H1 (cell line): ENCODE measurements at regions not wholly inside any gene's neighbourhood (a gene's known extent, or its start where the extent isn't known, plus 50 kb on each side); places are given as distances from the start of the nearest gene placed in this dataset.

Experiments used
- CTCF ChIA-PET: fragments of 300-600 bp; sonication (Branson Sonifier 250); formaldehyde crosslinking; loops from one replicate; lab custom pipeline; 2021; ENCODE audit not compliant: partially characterized antibody; lab: Charles Lee
- POLR2A ChIA-PET: fragments of 300-600 bp; sonication (Branson Sonifier 250); formaldehyde crosslinking; loops from one replicate; lab custom pipeline; 2021; ENCODE audit warnings: inconsistent platforms; ENCODE audit not compliant: partially characterized antibody; lab: Charles Lee
- DNase-seq, 2 experiments: peaks; one replicate each; pipeline versions ENCODE4 v3.0.0 to v3.0.0-alpha.2; 2010 to 2022; ENCODE audit warnings: low spot score in 2 of 2, low read depth in 1 of 2, mixed read lengths in 1 of 2
- FAIRE-seq: peaks from 2 replicates; lab custom pipeline; 2011; peaks lifted over from hg19 to GRCh38; lab: Jason Lieb, UNC
- H2AFZ ChIP-seq: 2 replicates; pipeline ENCODE4 v1.8.1; 2012; ENCODE audit warnings: low read length, inconsistent platforms
- H2AK5ac ChIP-seq: 2 replicates; pipeline ENCODE4 v1.6.1; 2013; ENCODE audit warnings: low read depth, low read length
- H2BK120ac ChIP-seq: replicated peaks from 2 replicates; pipeline ENCODE3; 2013; ENCODE audit warnings: low read depth, low read length, inconsistent platforms
- H2BK12ac ChIP-seq: 2 replicates; pipeline ENCODE4 v1.6.1; 2013; ENCODE audit warnings: low read depth, low read length
- H2BK15ac ChIP-seq: 2 replicates; pipeline ENCODE4 v1.6.1; 2013; ENCODE audit warnings: low read length
- H2BK20ac ChIP-seq: 2 replicates; pipeline ENCODE4 v1.6.1; 2013; ENCODE audit warnings: low read length
- H2BK5ac ChIP-seq: 2 replicates; pipeline ENCODE4 v1.6.1; 2013; ENCODE audit warnings: low read depth, low read length
- H3K14ac ChIP-seq: 2 replicates; pipeline ENCODE4 v1.6.1; 2013; ENCODE audit warnings: inconsistent platforms; ENCODE audit not compliant: insufficient read length
- H3K18ac ChIP-seq: 2 replicates; pipeline ENCODE4 v1.6.1; 2013; ENCODE audit warnings: low read length; ENCODE audit errors: extremely low read depth
- H3K23ac ChIP-seq: 2 replicates; pipeline ENCODE4 v1.6.1; 2013; ENCODE audit warnings: inconsistent platforms; ENCODE audit not compliant: insufficient read length
- H3K23me2 ChIP-seq: 2 replicates; pipeline ENCODE4 v1.6.1; 2013; ENCODE audit warnings: low read depth, low read length
- H3K27ac ChIP-seq: 2 replicates; pipeline ENCODE4 v1.6.1; 2011; ENCODE audit warnings: low read depth, low read length, inconsistent platforms
- H3K27me3 ChIP-seq, 4 experiments: replicated peaks in 1 of 4; 1 replicate in 1 of 4; 2 replicates in 3 of 4; pipeline versions ENCODE4 v1.6.1 to v1.8.1; 2011 to 2013; ENCODE audit warnings: low read length in 3 of 4, mild to moderate bottlenecking in 3 of 4, inconsistent platforms in 2 of 4, mixed read lengths in 2 of 4, moderate library complexity in 1 of 4; ENCODE audit not compliant: control insufficient read depth in 3 of 4, insufficient read depth in 3 of 4; ENCODE audit errors: extremely low read depth in 1 of 4
- H3K36me3 ChIP-seq, 4 experiments: 2 replicates each; pipeline versions ENCODE4 v1.6.1 to v1.8.1; 2011 to 2013; ENCODE audit warnings: mild to moderate bottlenecking in 4 of 4, low read length in 3 of 4, moderate library complexity in 2 of 4, control low read depth in 1 of 4, inconsistent platforms in 1 of 4; ENCODE audit not compliant: insufficient read depth in 4 of 4, control insufficient read depth in 2 of 4
- H3K4ac ChIP-seq: replicated peaks from 2 replicates; pipeline ENCODE3; 2013; ENCODE audit warnings: low read length, low read depth, mixed read lengths, inconsistent platforms; ENCODE audit not compliant: insufficient read length
- H3K4me1 ChIP-seq, 4 experiments: replicated peaks in 1 of 4; 1 replicate in 1 of 4; 2 replicates in 3 of 4; pipeline versions ENCODE4 v1.6.1 to v1.8.1; 2011 to 2013; ENCODE audit warnings: low read length in 3 of 4, inconsistent platforms in 2 of 4, mixed read lengths in 1 of 4; ENCODE audit not compliant: insufficient read depth in 4 of 4, control insufficient read depth in 3 of 4
- H3K4me2 ChIP-seq, 2 experiments: 2 replicates each; pipeline versions ENCODE4 v1.6.1 to v1.8.1; 2011 to 2013; ENCODE audit warnings: low read depth in 2 of 2, low read length in 2 of 2, control low read depth in 1 of 2, inconsistent platforms in 1 of 2, mild to moderate bottlenecking in 1 of 2; ENCODE audit not compliant: insufficient read depth in 1 of 2
- H3K4me3 ChIP-seq, 4 experiments: fragments of 200-600, 300-600 bp in 1 of 4; sonication (generic), shearing (Covaris generic), sonication (Bioruptor Twin) in 1 of 4; 2 replicates each; pipeline versions ENCODE4 v1.5.1 to v1.8.1; 2011 to 2016; ENCODE audit warnings: low read length in 4 of 4, low read depth in 3 of 4, control low read depth in 2 of 4, inconsistent platforms in 2 of 4, mild to moderate bottlenecking in 2 of 4, mixed read lengths in 1 of 4, moderate library complexity in 1 of 4; ENCODE audit not compliant: insufficient read depth in 2 of 4; ENCODE audit errors: extremely low read depth in 1 of 4
- H3K56ac ChIP-seq: replicated peaks from 2 replicates; pipeline ENCODE3; 2013; ENCODE audit warnings: low read depth, mild to moderate bottlenecking, mixed read lengths, low read length, inconsistent platforms; ENCODE audit not compliant: insufficient read length
- H3K79me1 ChIP-seq: 2 replicates; pipeline ENCODE4 v1.6.1; 2013; ENCODE audit warnings: low read depth, low read length, control low read depth
- H3K79me2 ChIP-seq, 2 experiments: 2 replicates each; pipeline versions ENCODE4 v1.6.1 to v1.8.1; 2012 to 2013; ENCODE audit warnings: low read length in 2 of 2, mild to moderate bottlenecking in 2 of 2, inconsistent platforms in 1 of 2; ENCODE audit not compliant: insufficient read depth in 2 of 2, control insufficient read depth in 1 of 2
- H3K9ac ChIP-seq, 4 experiments: replicated peaks in 1 of 4; 1 replicate in 1 of 4; 2 replicates in 3 of 4; pipeline versions ENCODE4 v1.6.1 to v1.8.1; 2011 to 2013; ENCODE audit warnings: low read depth in 3 of 4, low read length in 3 of 4, control low read depth in 2 of 4, mild to moderate bottlenecking in 2 of 4, moderate library complexity in 2 of 4, inconsistent platforms in 1 of 4; ENCODE audit errors: extremely low read depth in 1 of 4
- H3K9me3 ChIP-seq, 2 experiments: 2 replicates each; pipeline versions ENCODE4 v1.6.1 to v1.8.1; 2012 to 2013; ENCODE audit warnings: mild to moderate bottlenecking in 2 of 2, moderate library complexity in 2 of 2, control low read depth in 1 of 2, inconsistent platforms in 1 of 2, low read depth in 1 of 2, low read length in 1 of 2, mixed read lengths in 1 of 2; ENCODE audit not compliant: insufficient read depth in 2 of 2
- H4K20me1 ChIP-seq, 2 experiments: replicated peaks in 1 of 2; 2 replicates each; pipeline versions ENCODE3 to v1.8.1; 2011 to 2013; ENCODE audit warnings: inconsistent platforms in 2 of 2, low read length in 2 of 2, mild to moderate bottlenecking in 1 of 2; ENCODE audit not compliant: insufficient read depth in 2 of 2, control insufficient read depth in 1 of 2
- H4K5ac ChIP-seq: 2 replicates; pipeline ENCODE4 v1.6.1; 2013; ENCODE audit warnings: low read length, low read depth, mixed read lengths, inconsistent platforms; ENCODE audit not compliant: insufficient read length
- H4K8ac ChIP-seq: 2 replicates; pipeline ENCODE4 v1.8.0; 2013; ENCODE audit warnings: mild to moderate bottlenecking, moderate library complexity, low read length, inconsistent platforms; ENCODE audit not compliant: insufficient read depth; ENCODE audit errors: extremely low read depth
- H4K91ac ChIP-seq: replicated peaks from 2 replicates; pipeline ENCODE3; 2013; ENCODE audit warnings: low read length, mixed read lengths, inconsistent platforms; ENCODE audit not compliant: insufficient read length
- HDAC2 ChIP-seq, 2 experiments: fragments of 300-600 bp in 1 of 2; sonication (generic) in 1 of 2; IDR thresholded peaks; 2 replicates each; pipeline ENCODE4 v1.6.1; 2011 to 2012; ENCODE audit warnings: low read depth in 2 of 2, low read length in 2 of 2, mild to moderate bottlenecking in 2 of 2, moderate library complexity in 2 of 2, borderline replicate concordance in 1 of 2, inconsistent platforms in 1 of 2
- MAFK ChIP-seq: IDR thresholded peaks from 2 replicates; pipeline ENCODE4 v1.6.1; 2012; ENCODE audit warnings: low read depth, mild to moderate bottlenecking, improper control_type of control experiment, low read length
- RAD21 ChIP-seq, 2 experiments: IDR thresholded peaks in 1 of 2; conservative IDR thresholded peaks in 1 of 2; 2 replicates each; pipeline ENCODE4 v1.6.1; 2011; ENCODE audit warnings: low read depth in 2 of 2, low read length in 2 of 2, improper control_type of control experiment in 1 of 2, inconsistent platforms in 1 of 2, mild to moderate bottlenecking in 1 of 2, moderate library complexity in 1 of 2
- TEAD4 ChIP-seq: IDR thresholded peaks from 2 replicates; pipeline ENCODE4 v1.6.1; 2012; ENCODE audit warnings: low read depth, low read length, inconsistent platforms, mixed read lengths
- WGBS, 2 experiments: shearing (Covaris generic) in 1 of 2; methylation state at CpG; one replicate each; pipeline versions ENCODE4 v1.1.6 to v1.1.7; 2013 to 2015; ENCODE audit warnings: low lambda C conversion rate in 2 of 2, mixed read lengths in 2 of 2, inconsistent platforms in 1 of 2, low coverage in 1 of 2, missing lambda C conversion rate in 1 of 2; ENCODE audit not compliant: insufficient replicate concordance in 2 of 2, insufficient coverage in 1 of 2, insufficient read length in 1 of 2; ENCODE audit errors: extremely low coverage in 1 of 2, missing lambda C conversion rate in 1 of 2; 5-methylcytosine and 5-hydroxymethylcytosine counted together

GRCh38 chr11:128297805-128298204 is 289.6 kb downstream of the ETS1 start:
- Histone ChIP-seq H3K18ac (no peak overlapping the region), H3K9ac (no peak overlapping the region), H3K27me3 (peaks cover 0 to 1% (median 0%) of the 10 kb centered on the region in 4 experiments; a peak in 1 of 7 replicates), H2BK12ac (no peak overlapping the region), H2AFZ (no peak overlapping the region), H2BK20ac (no peak overlapping the region), H3K4me3 (no peak overlapping the region), H3K79me1 (no peaks in the 10 kb centered on the region), H3K9me3 (no peaks in the 10 kb centered on the region), H3K79me2 (no peaks in the 10 kb centered on the region), H2BK120ac (no peak overlapping the region), H2BK15ac (no peak overlapping the region), H2BK5ac (no peak overlapping the region), H3K4me2 (no peak overlapping the region), H2AK5ac (no peak overlapping the region), H4K5ac (no peak overlapping the region), H3K56ac (no peak overlapping the region), H3K23ac (no peak overlapping the region), H3K14ac (no peak overlapping the region), H3K36me3 (no peaks in the 10 kb centered on the region), H4K8ac (no peak overlapping the region), H3K4ac (no peak overlapping the region), H3K27ac (no peak overlapping the region), H4K20me1 (no peaks in the 10 kb centered on the region), H4K91ac (no peak overlapping the region), H3K4me1 (no peaks in the 10 kb centered on the region), H3K23me2 (no peaks in the 10 kb centered on the region)
- TF ChIP-seq RAD21 (IDR thresholded peaks at IDR 0.05 in 1 of 2, conservative IDR thresholded peaks at IDR 0.05 in 1 of 2; ENCODE audit: low read depth in 2 of 2, low read length in 2 of 2) (no peak), TEAD4 (no peak), HDAC2 (IDR thresholded peaks at IDR 0.05; ENCODE audit: borderline replicate concordance in 1 of 2, low read depth in 2 of 2, low read length in 2 of 2) (no peak), MAFK (no peak)
- DNase-seq: no peak
- WGBS, 2 experiments: 91% methylated on average over 3 of the region's 3 CpGs; no CpG with 5 or more reads in 1 of the 2 experiments
- POLR2A ChIA-PET: no interaction called here
- FAIRE-seq: no peak
- CTCF ChIA-PET: interaction anchor here (0.9 to 1.7 kb wide), 5 partner anchors 140 to 334 kb away, joined by 3 to 8 read pairs (median 3); no protein-coding TSS in a partner anchor
